ENCODE measurements at regions not wholly inside any gene's neighbourhood (a gene's known extent, or its start where the extent isn't known, plus 50 kb on each side); places are given as distances from the start of the nearest gene placed in this dataset.

DNA sequence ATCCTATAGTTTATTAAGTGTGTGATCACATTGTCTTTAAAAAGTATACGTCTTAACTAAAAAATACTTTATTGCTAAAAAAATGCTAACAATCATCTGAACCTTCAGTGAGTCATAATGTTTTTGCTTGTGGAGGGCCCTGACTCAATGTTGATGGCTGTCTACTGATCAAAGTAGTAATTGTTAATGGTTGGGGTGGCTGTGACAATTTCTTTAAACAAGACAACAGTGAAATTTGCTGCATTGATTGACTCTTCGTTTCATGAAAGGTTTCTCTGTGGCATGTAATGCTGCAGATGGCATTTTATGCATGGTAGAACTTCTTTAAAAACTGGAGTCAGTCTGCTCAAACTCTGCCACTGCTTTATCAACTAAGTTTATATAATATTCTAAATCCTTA lies 101.4 kb upstream of the IL15 start:
- no peak overlapping the region for H3K4me3 ChIP-seq (ENCODE audit: low read length, poor library complexity, severe bottlenecking)

DNA sequence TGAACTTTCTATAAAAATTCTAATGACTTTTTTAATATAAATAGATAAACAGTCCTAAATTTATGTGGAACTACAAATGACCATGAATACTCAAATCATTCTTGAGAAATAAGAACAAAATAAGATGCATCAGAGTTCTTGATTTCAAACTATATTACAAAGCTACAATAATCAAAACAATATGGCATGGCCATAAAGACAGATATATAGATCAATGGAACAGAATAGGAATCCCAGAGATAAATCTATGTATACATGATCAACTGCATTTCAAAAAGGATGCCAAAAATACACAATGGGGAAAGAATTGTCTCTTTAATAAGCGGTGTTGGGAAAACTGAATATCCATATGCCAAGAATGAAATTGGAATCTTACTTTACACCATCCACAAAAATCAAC lies 98.4 kb upstream of the IL15 start:
- no peak for TF ChIP-seq EZH2phosphoT487 (IDR thresholded peaks at IDR 0.05; ENCODE audit: borderline replicate concordance)
- TF ChIP-seq, protein P1, sequence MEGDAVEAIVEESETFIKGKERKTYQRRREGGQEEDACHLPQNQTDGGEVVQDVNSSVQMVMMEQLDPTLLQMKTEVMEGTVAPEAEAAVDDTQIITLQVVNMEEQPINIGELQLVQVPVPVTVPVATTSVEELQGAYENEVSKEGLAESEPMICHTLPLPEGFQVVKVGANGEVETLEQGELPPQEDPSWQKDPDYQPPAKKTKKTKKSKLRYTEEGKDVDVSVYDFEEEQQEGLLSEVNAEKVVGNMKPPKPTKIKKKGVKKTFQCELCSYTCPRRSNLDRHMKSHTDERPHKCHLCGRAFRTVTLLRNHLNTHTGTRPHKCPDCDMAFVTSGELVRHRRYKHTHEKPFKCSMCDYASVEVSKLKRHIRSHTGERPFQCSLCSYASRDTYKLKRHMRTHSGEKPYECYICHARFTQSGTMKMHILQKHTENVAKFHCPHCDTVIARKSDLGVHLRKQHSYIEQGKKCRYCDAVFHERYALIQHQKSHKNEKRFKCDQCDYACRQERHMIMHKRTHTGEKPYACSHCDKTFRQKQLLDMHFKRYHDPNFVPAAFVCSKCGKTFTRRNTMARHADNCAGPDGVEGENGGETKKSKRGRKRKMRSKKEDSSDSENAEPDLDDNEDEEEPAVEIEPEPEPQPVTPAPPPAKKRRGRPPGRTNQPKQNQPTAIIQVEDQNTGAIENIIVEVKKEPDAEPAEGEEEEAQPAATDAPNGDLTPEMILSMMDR (conservative IDR thresholded peaks at IDR 0.05; ENCODE audit: low read length), result no peak
- Histone ChIP-seq H3K4me1 (ENCODE audit: insufficient read depth, low read length, poor library complexity, severe bottlenecking) (no peaks in the 10 kb centered on the region), H3K79me2 (ENCODE audit: insufficient read depth, low read length) (no peaks in the 10 kb centered on the region), H3K4me3 (ENCODE audit: low read length, poor library complexity, severe bottlenecking) (no peak overlapping the region), H3K9me2 (replicated peaks; ENCODE audit: low read depth, low read length) (no peaks in the 10 kb centered on the region), H3F3A (ENCODE audit: low read depth) (no peaks in the 10 kb centered on the region), H3K9me3 (ENCODE audit: insufficient read depth, low read depth, low read length) (0 out of 2 replicates have a peak, but pooled peaks cover 8% of the 10 kb centered on the region), H4K20me1 (ENCODE audit: insufficient read depth, low read length, poor library complexity, severe bottlenecking) (no peaks in the 10 kb centered on the region), H3K9ac (ENCODE audit: low read depth, low read length, poor library complexity, severe bottlenecking) (no peak overlapping the region), H3K4me2 (ENCODE audit: low read depth, low read length, poor library complexity, severe bottlenecking) (no peak overlapping the region), H2AFZ (ENCODE audit: low read length) (no peak overlapping the region), H3K27me3 (ENCODE audit: insufficient read depth, low read length, poor library complexity, severe bottlenecking) (no peaks in the 10 kb centered on the region), H3K36me3 (ENCODE audit: insufficient read depth, low read length) (no peaks in the 10 kb centered on the region)

More for the DNA sequence above, 101.4 kb upstream of the IL15 start:
- Histone ChIP-seq H3K27me3 (ENCODE audit: insufficient read depth, low read length, poor library complexity, severe bottlenecking) (no peaks in the 10 kb centered on the region), H3K4me1 (ENCODE audit: insufficient read depth, low read length, poor library complexity, severe bottlenecking) (no peaks in the 10 kb centered on the region), H3K9me2 (replicated peaks; ENCODE audit: low read depth, low read length) (no peaks in the 10 kb centered on the region), H2AFZ (ENCODE audit: low read length) (no peak overlapping the region), H3K36me3 (ENCODE audit: insufficient read depth, low read length) (no peaks in the 10 kb centered on the region), H3K4me2 (ENCODE audit: low read depth, low read length, poor library complexity, severe bottlenecking) (no peak overlapping the region), H3K9me3 (ENCODE audit: insufficient read depth, low read depth, low read length) (0 out of 2 replicates have a peak, but pooled peaks cover 8% of the 10 kb centered on the region), H3F3A (ENCODE audit: low read depth) (no peaks in the 10 kb centered on the region), H4K20me1 (ENCODE audit: insufficient read depth, low read length, poor library complexity, severe bottlenecking) (no peaks in the 10 kb centered on the region), H3K79me2 (ENCODE audit: insufficient read depth, low read length) (no peaks in the 10 kb centered on the region), H3K9ac (ENCODE audit: low read depth, low read length, poor library complexity, severe bottlenecking) (no peak overlapping the region)
- TF ChIP-seq, protein P1 (conservative IDR thresholded peaks at IDR 0.05; ENCODE audit: low read length), result no peak
- TF ChIP-seq EZH2phosphoT487 (IDR thresholded peaks at IDR 0.05; ENCODE audit: borderline replicate concordance), result no peak

DNA sequence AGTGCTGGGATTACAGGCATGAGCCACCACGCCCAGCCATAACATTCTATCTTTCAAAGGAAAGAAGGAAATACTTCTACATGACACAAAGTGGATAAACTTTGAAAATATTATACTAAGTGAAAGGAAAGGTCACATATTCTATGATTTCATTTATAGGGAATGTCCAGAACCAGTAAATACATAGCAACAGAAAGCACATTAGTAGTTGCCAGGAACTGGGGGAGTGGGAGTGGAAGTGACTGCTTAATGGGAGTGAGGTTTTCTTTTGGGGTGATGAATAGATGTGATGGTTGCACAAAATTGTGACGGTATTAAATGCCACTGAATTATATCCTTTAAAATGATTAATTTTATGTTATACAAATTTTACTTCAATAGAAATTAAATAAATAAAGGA lies 95.7 kb upstream of the IL15 start:
- no peak overlapping the region for H3K4me2 ChIP-seq (ENCODE audit: low read depth, low read length, poor library complexity, severe bottlenecking)
- H3F3A ChIP-seq (ENCODE audit: low read depth), result no peaks in the 10 kb centered on the region
- H2AFZ ChIP-seq (ENCODE audit: low read length), result no peak overlapping the region
- TF ChIP-seq EZH2phosphoT487 (IDR thresholded peaks at IDR 0.05; ENCODE audit: borderline replicate concordance), result no peak
- TF ChIP-seq, protein P1 (conservative IDR thresholded peaks at IDR 0.05; ENCODE audit: low read length), result no peak
- no peaks in the 10 kb centered on the region for H3K27me3 ChIP-seq (ENCODE audit: insufficient read depth, low read length, poor library complexity, severe bottlenecking)
- no peaks in the 10 kb centered on the region for H4K20me1 ChIP-seq (ENCODE audit: insufficient read depth, low read length, poor library complexity, severe bottlenecking)
- H3K4me1 ChIP-seq (ENCODE audit: insufficient read depth, low read length, poor library complexity, severe bottlenecking), result no peaks in the 10 kb centered on the region
- H3K9ac ChIP-seq (ENCODE audit: low read depth, low read length, poor library complexity, severe bottlenecking), result no peak overlapping the region
- H3K9me3 ChIP-seq (ENCODE audit: insufficient read depth, low read depth, low read length), result 0 out of 2 replicates have a peak, but pooled peaks cover 8% of the 10 kb centered on the region
- H3K9me2 ChIP-seq (replicated peaks; ENCODE audit: low read depth, low read length), result no peaks in the 10 kb centered on the region
- H3K36me3 ChIP-seq (ENCODE audit: insufficient read depth, low read length), result no peaks in the 10 kb centered on the region
- no peak overlapping the region for H3K4me3 ChIP-seq (ENCODE audit: low read length, poor library complexity, severe bottlenecking)
- no peaks in the 10 kb centered on the region for H3K79me2 ChIP-seq (ENCODE audit: insufficient read depth, low read length)

Data from Loucy (cell line).